Thyroid gland (tissue), 4 donors: ENCODE measurements at regions not wholly inside any gene's neighbourhood (a gene's known extent, or its start where the extent isn't known, plus 50 kb on each side); places are given as distances from the start of the nearest gene placed in this dataset.

Experiments
- DNase-seq, 2 donors: peaks; one replicate each; pipeline ENCODE4 v3.0.0-alpha.2; 2019
- H3K27ac ChIP-seq, 3 donors: fragments of 200-600 bp; sonication (generic); 1 replicate in 2 of 3; 2 replicates in 1 of 3; pipeline ENCODE4 v1.5.1; 2016 to 2019; ENCODE audit warnings: mild to moderate bottlenecking in 1 of 3, moderate library complexity in 1 of 3
- H3K27me3 ChIP-seq: fragments of 200-600 bp; sonication (generic); one replicate; pipeline ENCODE4 v1.5.1; 2019
- H3K36me3 ChIP-seq, 2 donors: fragments of 200-600 bp; sonication (generic); one replicate each; pipeline ENCODE4 v1.5.1; 2016 to 2019
- H3K4me1 ChIP-seq, 2 donors: fragments of 200-600 bp; sonication (generic); one replicate each; pipeline ENCODE4 v1.5.1; 2017 to 2019
- H3K4me3 ChIP-seq, 3 donors: fragments of 200-600 bp; sonication (generic); replicated peaks in 1 of 3; 1 replicate in 2 of 3; 2 replicates in 1 of 3; pipeline ENCODE4 v1.5.1; 2016; ENCODE audit warnings: mild to moderate bottlenecking in 1 of 3
- H3K9me3 ChIP-seq: fragments of 200-600 bp; sonication (generic); one replicate; pipeline ENCODE4 v1.5.1; 2017
- CTCF ChIP-seq, 6 experiments: fragments of 200-600 bp in 3 of 6; fragments of 450-650 bp in 3 of 6; sonication (generic) in 3 of 6; IDR thresholded peaks; one replicate each; pipeline ENCODE4 v1.5.1; 2016 to 2019; ENCODE audit warnings: antibody characterized with exemption in 6 of 6, mild to moderate bottlenecking in 2 of 6, inconsistent platforms in 1 of 6, moderate library complexity in 1 of 6
- POLR2A ChIP-seq, 2 donors: fragments of 450-650 bp; IDR thresholded peaks; one replicate each; pipeline ENCODE4 v1.6.1; 2017; ENCODE audit warnings: antibody characterized with exemption in 2 of 2, mild to moderate bottlenecking in 2 of 2, moderate library complexity in 1 of 2
- WGBS, 2 donors: methylation state at CpG; one replicate each; pipeline ENCODE4 v1.1.5; 2017; 5-methylcytosine and 5-hydroxymethylcytosine counted together
- intact Hi-C: fragments of 100-400 bp; cut with DNase I; formaldehyde crosslinking; loops from one replicate; pipeline ENCODE4 v1.15.1; 2023

GRCh38 chr12:25712169-25712568, 159.1 kb upstream of the LMNTD1 start:
- WGBS, 2 donors = 92 to 95% methylated on average over 8 of the region's 8 CpGs
- no peak for DNase-seq
- H3K4me3 ChIP-seq = no peak overlapping the region
- no peaks in the 10 kb centered on the region for H3K36me3 ChIP-seq
- no peak overlapping the region for H3K27ac ChIP-seq
- TF ChIP-seq CTCF (IDR thresholded peaks at IDR 0.05) (no peak), POLR2A (IDR thresholded peaks at IDR 0.05) (no peak)
- H3K27me3 ChIP-seq = no peaks in the 10 kb centered on the region
- H3K9me3 ChIP-seq = no peaks in the 10 kb centered on the region
- no peaks in the 10 kb centered on the region for H3K4me1 ChIP-seq
- intact Hi-C loops = no loop called here

GRCh38 chr12:25713264-25713663, 160.2 kb upstream of the LMNTD1 start:
- H3K4me1 ChIP-seq = no peaks in the 10 kb centered on the region
- H3K4me3 ChIP-seq = no peak overlapping the region
- H3K27me3 ChIP-seq = no peaks in the 10 kb centered on the region
- WGBS, 2 donors = 83 to 94% methylated on average over 4 of the region's 4 CpGs
- intact Hi-C loops = no loop called here
- DNase-seq = no peak
- H3K9me3 ChIP-seq = no peaks in the 10 kb centered on the region
- H3K36me3 ChIP-seq = no peaks in the 10 kb centered on the region
- no peak overlapping the region for H3K27ac ChIP-seq
- TF ChIP-seq POLR2A (IDR thresholded peaks at IDR 0.05) (no peak), CTCF (IDR thresholded peaks at IDR 0.05) (no peak)

GRCh38 chr12:25714198-25714984, 161.3 kb upstream of the LMNTD1 start:
- Histone ChIP-seq H3K4me3 (no peak overlapping the region), H3K36me3 (no peaks in the 10 kb centered on the region), H3K27ac (no peak overlapping the region), H3K27me3 (no peaks in the 10 kb centered on the region), H3K9me3 (no peaks in the 10 kb centered on the region), H3K4me1 (no peaks in the 10 kb centered on the region)
- intact Hi-C loops = no loop called here
- TF ChIP-seq CTCF (IDR thresholded peaks at IDR 0.05) (no peak), POLR2A (IDR thresholded peaks at IDR 0.05) (no peak)
- WGBS, 2 donors = 86 to 91% methylated on average over 6 of the region's 6 CpGs
- DNase-seq = no peak

- no peaks in the 10 kb centered on the region for H3K9me3 ChIP-seq
- no peak for TF ChIP-seq POLR2A (IDR thresholded peaks at IDR 0.05)
- no peak for TF ChIP-seq CTCF (IDR thresholded peaks at IDR 0.05)
- H3K36me3 ChIP-seq = no peaks in the 10 kb centered on the region
- no peak overlapping the region for H3K4me3 ChIP-seq
- H3K4me1 ChIP-seq = no peaks in the 10 kb centered on the region
- no peak for DNase-seq
- 69 to 82% methylated on average over 3 of the region's 3 CpGs for WGBS, 2 donors
- H3K27ac ChIP-seq = no peak overlapping the region
- no peaks in the 10 kb centered on the region for H3K27me3 ChIP-seq
- intact Hi-C loops = no loop called here
These were observed 162.0 kb upstream of the LMNTD1 start for GRCh38 chr12:25715102-25715501.

- no peaks in the 10 kb centered on the region for H3K4me1 ChIP-seq
- H3K36me3 ChIP-seq = no peaks in the 10 kb centered on the region
- no peaks in the 10 kb centered on the region for H3K9me3 ChIP-seq
- intact Hi-C loops = no loop called here
- H3K27me3 ChIP-seq = no peaks in the 10 kb centered on the region
- TF ChIP-seq POLR2A (IDR thresholded peaks at IDR 0.05) (no peak), CTCF (IDR thresholded peaks at IDR 0.05) (no peak)
- H3K4me3 ChIP-seq = no peak overlapping the region
- H3K27ac ChIP-seq = no peak overlapping the region
- no peak for DNase-seq
These were observed 163.8 kb upstream of the LMNTD1 start for GRCh38 chr12:25716842-25717241.
